IMR-90 (cell line): ENCODE measurements at regions not wholly inside any gene's neighbourhood (a gene's known extent, or its start where the extent isn't known, plus 50 kb on each side); places are given as distances from the start of the nearest gene placed in this dataset.

Experiments used
- ATAC-seq: fragments of 200-7000 bp; cut with Tn5 transposase; 2 replicates; pipeline ENCODE4 v1.9.1; 2020; ENCODE audit warnings: low read depth, mild to moderate bottlenecking, moderate library complexity
- BruUV-seq: library from RNA; stranded (reverse); fragments of 400-500 nt; replicated peaks from 2 replicates; lab custom pipeline; 2021; lab: Mats Ljungman, UMichigan
- CTCF ChIA-PET: fragments of 300-600 bp; formaldehyde crosslinking; extraction: SDS; loops from one replicate; lab custom pipeline; 2021; ENCODE audit warnings: antibody characterized with exemption; lab: Yijun Ruan, JAX
- POLR2A ChIA-PET: fragments of 300-600 bp; sonication (Branson Sonifier 250); formaldehyde crosslinking; loops from one replicate; lab custom pipeline; 2022; ENCODE audit warnings: antibody characterized with exemption; ENCODE audit not compliant: unreplicated experiment; lab: Charles Lee
- DNase-seq: peaks from one replicate; pipeline ENCODE4 v3.0.0; 2013
- H2AFZ ChIP-seq: replicated peaks from 2 replicates; pipeline ENCODE3; 2013; ENCODE audit warnings: low read length, mild to moderate bottlenecking; ENCODE audit not compliant: poor library complexity
- H2AK5ac ChIP-seq: 2 replicates; pipeline ENCODE4 v1.6.1; 2013; ENCODE audit warnings: low read depth, low read length, inconsistent platforms
- H2AK9ac ChIP-seq: replicated peaks from 2 replicates; pipeline ENCODE3; 2013; ENCODE audit warnings: mild to moderate bottlenecking, low read depth, low read length, moderate library complexity; ENCODE audit not compliant: poor library complexity
- H2BK120ac ChIP-seq: 2 replicates; pipeline ENCODE4 v1.6.1; 2013; ENCODE audit warnings: low read depth, low read length, inconsistent platforms
- H2BK15ac ChIP-seq: 3 replicates; pipeline ENCODE4 v1.6.1; 2013; ENCODE audit warnings: low read depth, low read length, inconsistent platforms
- H2BK20ac ChIP-seq: 2 replicates; pipeline ENCODE4 v1.6.1; 2013; ENCODE audit warnings: low read depth, mild to moderate bottlenecking, inconsistent platforms, low read length, moderate library complexity
- H2BK5ac ChIP-seq: 2 replicates; pipeline ENCODE4 v1.6.1; 2013; ENCODE audit warnings: mild to moderate bottlenecking, low read depth, low read length, inconsistent platforms; ENCODE audit not compliant: poor library complexity, severe bottlenecking
- H3K14ac ChIP-seq: replicated peaks from 2 replicates; pipeline ENCODE4 v1.6.1; 2013; ENCODE audit warnings: low read depth, low read length, inconsistent platforms
- H3K18ac ChIP-seq: 2 replicates; pipeline ENCODE4 v1.6.1; 2013; ENCODE audit warnings: low read depth, low read length, control low read depth
- H3K23ac ChIP-seq: 2 replicates; pipeline ENCODE4 v1.6.1; 2013; ENCODE audit warnings: low read depth, low read length, inconsistent platforms
- H3K27ac ChIP-seq: 2 replicates; pipeline ENCODE4 v1.5.1; 2013; ENCODE audit warnings: mild to moderate bottlenecking, control low read depth, low read length; ENCODE audit not compliant: insufficient read depth
- H3K27me3 ChIP-seq: 2 replicates; pipeline ENCODE4 v1.6.1; 2013; ENCODE audit warnings: low read length; ENCODE audit not compliant: control insufficient read depth, insufficient read depth
- H3K36me3 ChIP-seq: 2 replicates; pipeline ENCODE4 v1.6.1; 2013; ENCODE audit warnings: low read length, mixed read lengths; ENCODE audit not compliant: control insufficient read depth, insufficient read depth
- H3K4ac ChIP-seq: 2 replicates; pipeline ENCODE4 v1.6.1; 2013; ENCODE audit warnings: low read depth, low read length, inconsistent platforms
- H3K4me1 ChIP-seq: 2 replicates; pipeline ENCODE4 v1.6.1; 2013; ENCODE audit warnings: low read length, mixed read lengths; ENCODE audit not compliant: control insufficient read depth, insufficient read depth
- H3K4me2 ChIP-seq: 2 replicates; pipeline ENCODE4 v1.6.1; 2013; ENCODE audit warnings: low read depth, mild to moderate bottlenecking, control low read depth, low read length, moderate library complexity
- H3K4me3 ChIP-seq: 2 replicates; pipeline ENCODE4 v1.5.1; 2013; ENCODE audit warnings: low read depth, mild to moderate bottlenecking, control low read depth, low read length, moderate library complexity; ENCODE audit not compliant: insufficient read depth
- H3K56ac ChIP-seq: 2 replicates; pipeline ENCODE4 v1.6.1; 2013; ENCODE audit warnings: low read length, inconsistent platforms; ENCODE audit not compliant: insufficient read depth; ENCODE audit errors: extremely low read depth
- H3K79me1 ChIP-seq, 2 experiments: 2 replicates each; pipeline ENCODE4 v1.6.1; 2013; ENCODE audit warnings: low read length in 2 of 2, inconsistent platforms in 1 of 2, low read depth in 1 of 2
- H3K9ac ChIP-seq: 2 replicates; pipeline ENCODE4 v1.6.1; 2013; ENCODE audit warnings: low read depth, low read length, control low read depth
- H3K9me1 ChIP-seq: 2 replicates; pipeline ENCODE4 v1.6.1; 2013; ENCODE audit warnings: low read length, inconsistent platforms; ENCODE audit not compliant: insufficient read depth
- H3K9me3 ChIP-seq: 2 replicates; pipeline ENCODE4 v1.6.1; 2013; ENCODE audit warnings: low read length; ENCODE audit not compliant: control insufficient read depth, insufficient read depth
- H4K20me1 ChIP-seq: 2 replicates; pipeline ENCODE4 v1.6.1; 2013; ENCODE audit warnings: low read length, inconsistent platforms; ENCODE audit not compliant: insufficient read depth
- H4K5ac ChIP-seq: 2 replicates; pipeline ENCODE4 v1.6.1; 2013; ENCODE audit warnings: mild to moderate bottlenecking, low read depth, low read length, control low read depth
- H4K8ac ChIP-seq, 2 experiments: 2 replicates each; pipeline ENCODE4 v1.6.1; 2013; ENCODE audit warnings: low read depth in 2 of 2, low read length in 2 of 2, control low read depth in 1 of 2, inconsistent platforms in 1 of 2
- H4K91ac ChIP-seq: 2 replicates; pipeline ENCODE4 v1.6.1; 2013; ENCODE audit warnings: low read depth, low read length, inconsistent platforms; ENCODE audit not compliant: insufficient read depth
- FOS ChIP-seq: fragments of 150-350 bp; IDR thresholded peaks from 2 replicates; pipeline ENCODE4 v1.6.1; 2016; ENCODE audit warnings: low read depth, low read length
- dilution Hi-C: fragments of 300-500 bp; cut with HindIII; formaldehyde crosslinking; loops from one replicate; pipeline ENCODE4 v1.14.3; 2018; ENCODE audit warnings: low sequenced_read_pairs; ENCODE audit not compliant: unreplicated experiment
- in situ Hi-C: fragments of 300-500 bp; cut with MboI; formaldehyde crosslinking; loops from 3 replicates; pipeline ENCODE4 v1.14.3; 2019; ENCODE audit warnings: low sequenced_read_pairs, inconsistent platforms, mixed read lengths
- intact Hi-C: fragments of 100-400 bp; cut with micrococcal nuclease; formaldehyde crosslinking; loops from 2 replicates; pipeline ENCODE4 v1.10.0; 2022

GRCh38 chr2:82165377-82165776 is 1860.8 kb upstream of the LRRTM1 start:
- H3K18ac ChIP-seq = no peak overlapping the region
- in situ Hi-C loops = no loop called here
- no peak overlapping the region for H3K14ac ChIP-seq
- no peak overlapping the region for H2AK9ac ChIP-seq
- dilution Hi-C loops = no loop called here
- no peak overlapping the region for H3K23ac ChIP-seq
- no peaks in the 10 kb centered on the region for H3K27me3 ChIP-seq
- no peak overlapping the region for H3K4ac ChIP-seq
- BruUV-seq = no TSS peak
- H3K9me1 ChIP-seq = no peaks in the 10 kb centered on the region
- ATAC-seq = no peak
- ChIA-PET CTCF (no interaction called here), POLR2A (no interaction called here)
- no peak overlapping the region for H2BK5ac ChIP-seq
- no peak overlapping the region for H3K4me2 ChIP-seq
- no peak overlapping the region for H2BK120ac ChIP-seq
- no peak overlapping the region for H4K5ac ChIP-seq
- no peak for TF ChIP-seq FOS
- no peak overlapping the region for H3K4me3 ChIP-seq
- no peak overlapping the region for H3K27ac ChIP-seq
- intact Hi-C loops = no loop called here
- H3K36me3 ChIP-seq = no peaks in the 10 kb centered on the region
- no peak overlapping the region for H4K8ac ChIP-seq
- no peaks in the 10 kb centered on the region for H4K20me1 ChIP-seq
- H3K9me3 ChIP-seq = no peaks in the 10 kb centered on the region
- no peak overlapping the region for H3K56ac ChIP-seq
- H2AK5ac ChIP-seq = no peak overlapping the region
- no peak overlapping the region for H2AFZ ChIP-seq
- no peaks in the 10 kb centered on the region for H3K4me1 ChIP-seq
- H3K79me1 ChIP-seq = no peaks in the 10 kb centered on the region
- no peak overlapping the region for H2BK20ac ChIP-seq
- H2BK15ac ChIP-seq = no peak overlapping the region
- H4K91ac ChIP-seq = no peak overlapping the region
- DNase-seq = no peak
- H3K9ac ChIP-seq = no peak overlapping the region
